Epithelial cell of proximal tubule (primary cell): ENCODE measurements at regions not wholly inside any gene's neighbourhood (a gene's known extent, or its start where the extent isn't known, plus 50 kb on each side); places are given as distances from the start of the nearest gene placed in this dataset.

Experiments
- DNase-seq: peaks from one replicate; pipeline ENCODE4 v3.0.0-alpha.2; 2011; ENCODE audit warnings: low read depth
- H3K4me3 ChIP-seq: 2 replicates; pipeline ENCODE4 v1.5.1; 2011; ENCODE audit warnings: low read depth, mild to moderate bottlenecking, low read length
- CTCF ChIP-seq: conservative IDR thresholded peaks from 2 replicates; pipeline ENCODE4 v1.5.1; 2012; ENCODE audit warnings: low read depth, mild to moderate bottlenecking, low read length

- no peak for DNase-seq
- no peak for TF ChIP-seq CTCF
- H3K4me3 ChIP-seq: no peak overlapping the region
These were observed 341.2 kb downstream of the ZNF521 start for GRCh38 chr18:25010623-25011374.
